ENCODE measurements at regions not wholly inside any gene's neighbourhood (a gene's known extent, or its start where the extent isn't known, plus 50 kb on each side); places are given as distances from the start of the nearest gene placed in this dataset.

- no peaks in the 10 kb centered on the region for H3K36me3 ChIP-seq (ENCODE audit: low read depth)
- TF ChIP-seq, protein P1, sequence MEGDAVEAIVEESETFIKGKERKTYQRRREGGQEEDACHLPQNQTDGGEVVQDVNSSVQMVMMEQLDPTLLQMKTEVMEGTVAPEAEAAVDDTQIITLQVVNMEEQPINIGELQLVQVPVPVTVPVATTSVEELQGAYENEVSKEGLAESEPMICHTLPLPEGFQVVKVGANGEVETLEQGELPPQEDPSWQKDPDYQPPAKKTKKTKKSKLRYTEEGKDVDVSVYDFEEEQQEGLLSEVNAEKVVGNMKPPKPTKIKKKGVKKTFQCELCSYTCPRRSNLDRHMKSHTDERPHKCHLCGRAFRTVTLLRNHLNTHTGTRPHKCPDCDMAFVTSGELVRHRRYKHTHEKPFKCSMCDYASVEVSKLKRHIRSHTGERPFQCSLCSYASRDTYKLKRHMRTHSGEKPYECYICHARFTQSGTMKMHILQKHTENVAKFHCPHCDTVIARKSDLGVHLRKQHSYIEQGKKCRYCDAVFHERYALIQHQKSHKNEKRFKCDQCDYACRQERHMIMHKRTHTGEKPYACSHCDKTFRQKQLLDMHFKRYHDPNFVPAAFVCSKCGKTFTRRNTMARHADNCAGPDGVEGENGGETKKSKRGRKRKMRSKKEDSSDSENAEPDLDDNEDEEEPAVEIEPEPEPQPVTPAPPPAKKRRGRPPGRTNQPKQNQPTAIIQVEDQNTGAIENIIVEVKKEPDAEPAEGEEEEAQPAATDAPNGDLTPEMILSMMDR (IDR thresholded peaks at IDR 0.05; ENCODE audit: poor library complexity, severe bottlenecking), result no peak
- ATAC-seq (ENCODE audit: low read depth) (no peak), DNase-seq (ENCODE audit: low spot score) (no peak)
- H3K27me3 ChIP-seq (ENCODE audit: insufficient read depth, poor library complexity, severe bottlenecking), result no peaks in the 10 kb centered on the region
- H3K27ac ChIP-seq (ENCODE audit: poor library complexity, severe bottlenecking), result no peak overlapping the region
- no peaks in the 10 kb centered on the region for H3K9me3 ChIP-seq (ENCODE audit: severe bottlenecking)
- peaks cover 6% of the 10 kb centered on the region for H3K4me1 ChIP-seq (ENCODE audit: insufficient read depth, poor library complexity, severe bottlenecking)
- H3K4me3 ChIP-seq (ENCODE audit: severe bottlenecking), result no peak overlapping the region
These were observed 233.0 kb upstream of the UGT8 start for GRCh38 chr4:114365591-114365990.

DNA sequence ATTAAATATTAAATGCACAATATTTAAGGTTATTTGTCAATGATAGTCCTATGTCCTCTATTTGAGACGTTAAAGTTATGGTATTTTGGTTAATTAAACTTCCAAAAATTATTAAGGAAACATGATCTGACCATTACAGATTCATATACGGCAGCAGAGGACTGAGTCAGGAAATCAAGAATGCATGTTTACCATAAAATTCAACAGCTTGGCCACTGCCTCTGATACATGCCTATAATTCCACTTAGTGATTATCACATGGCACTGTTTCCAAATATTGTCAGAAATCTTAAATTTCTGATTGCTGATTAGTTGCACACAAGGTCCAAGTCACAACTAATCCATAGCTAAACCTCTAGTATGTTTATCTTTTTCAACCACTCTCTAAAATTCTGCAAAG is 232.2 kb upstream of the UGT8 start:
- Histone ChIP-seq H3K27me3 (ENCODE audit: insufficient read depth, poor library complexity, severe bottlenecking) (no peaks in the 10 kb centered on the region), H3K4me3 (ENCODE audit: severe bottlenecking) (no peak overlapping the region), H3K9me3 (ENCODE audit: severe bottlenecking) (no peaks in the 10 kb centered on the region), H3K4me1 (ENCODE audit: insufficient read depth, poor library complexity, severe bottlenecking) (peaks cover 6% of the 10 kb centered on the region), H3K36me3 (ENCODE audit: low read depth) (no peaks in the 10 kb centered on the region), H3K27ac (ENCODE audit: poor library complexity, severe bottlenecking) (no peak overlapping the region)
- ATAC-seq (ENCODE audit: low read depth) (no peak), DNase-seq (ENCODE audit: low spot score) (no peak)
- TF ChIP-seq, protein P1 (IDR thresholded peaks at IDR 0.05; ENCODE audit: poor library complexity, severe bottlenecking), result no peak

- TF ChIP-seq, protein P1 (IDR thresholded peaks at IDR 0.05; ENCODE audit: poor library complexity, severe bottlenecking), result no peak
- no peaks in the 10 kb centered on the region for H3K36me3 ChIP-seq (ENCODE audit: low read depth)
- H3K4me1 ChIP-seq (ENCODE audit: insufficient read depth, poor library complexity, severe bottlenecking), result peaks cover 6% of the 10 kb centered on the region
- no peak for ATAC-seq (ENCODE audit: low read depth)
- H3K27me3 ChIP-seq (ENCODE audit: insufficient read depth, poor library complexity, severe bottlenecking), result no peaks in the 10 kb centered on the region
- H3K4me3 ChIP-seq (ENCODE audit: severe bottlenecking), result no peak overlapping the region
- no peak for DNase-seq (ENCODE audit: low spot score)
- no peaks in the 10 kb centered on the region for H3K9me3 ChIP-seq (ENCODE audit: severe bottlenecking)
- H3K27ac ChIP-seq (ENCODE audit: poor library complexity, severe bottlenecking), result no peak overlapping the region
These were observed 229.9 kb upstream of the UGT8 start for GRCh38 chr4:114368751-114369150.

- DNase-seq (ENCODE audit: low spot score) (no peak), ATAC-seq (ENCODE audit: low read depth) (no peak)
- no peak overlapping the region for H3K27ac ChIP-seq (ENCODE audit: poor library complexity, severe bottlenecking)
- H3K4me3 ChIP-seq (ENCODE audit: severe bottlenecking), result no peak overlapping the region
- TF ChIP-seq, protein P1 (IDR thresholded peaks at IDR 0.05; ENCODE audit: poor library complexity, severe bottlenecking), result no peak
- H3K36me3 ChIP-seq (ENCODE audit: low read depth), result no peaks in the 10 kb centered on the region
- H3K4me1 ChIP-seq (ENCODE audit: insufficient read depth, poor library complexity, severe bottlenecking), result no peaks in the 10 kb centered on the region
- no peaks in the 10 kb centered on the region for H3K9me3 ChIP-seq (ENCODE audit: severe bottlenecking)
- H3K27me3 ChIP-seq (ENCODE audit: insufficient read depth, poor library complexity, severe bottlenecking), result no peaks in the 10 kb centered on the region
These were observed 225.1 kb upstream of the UGT8 start for GRCh38 chr4:114373508-114373907.

GRCh38 chr4:114378305-114378903 is 220.2 kb upstream of the UGT8 start:
- Histone ChIP-seq H3K36me3 (ENCODE audit: low read depth) (no peaks in the 10 kb centered on the region), H3K4me3 (ENCODE audit: severe bottlenecking) (no peak overlapping the region), H3K9me3 (ENCODE audit: severe bottlenecking) (no peaks in the 10 kb centered on the region), H3K27me3 (ENCODE audit: insufficient read depth, poor library complexity, severe bottlenecking) (no peaks in the 10 kb centered on the region), H3K4me1 (ENCODE audit: insufficient read depth, poor library complexity, severe bottlenecking) (no peaks in the 10 kb centered on the region), H3K27ac (ENCODE audit: poor library complexity, severe bottlenecking) (no peak overlapping the region)
- ATAC-seq (ENCODE audit: low read depth), result peak; percentile 66; the same call in 2 of the 3 replicates
- DNase-seq (ENCODE audit: low spot score), result no peak
- TF ChIP-seq, protein P1 (IDR thresholded peaks at IDR 0.05; ENCODE audit: poor library complexity, severe bottlenecking), result peak; percentile 94

Data from RWPE2 (cell line).